ENCODE measurements at regions not wholly inside any gene's neighbourhood (a gene's known extent, or its start where the extent isn't known, plus 50 kb on each side); places are given as distances from the start of the nearest gene placed in this dataset.
"Not testable (repeated sequence)": the region's sequence is repeated elsewhere in the genome, so short reads cannot be mapped to it uniquely, and the experiment has no call there.

DNA sequence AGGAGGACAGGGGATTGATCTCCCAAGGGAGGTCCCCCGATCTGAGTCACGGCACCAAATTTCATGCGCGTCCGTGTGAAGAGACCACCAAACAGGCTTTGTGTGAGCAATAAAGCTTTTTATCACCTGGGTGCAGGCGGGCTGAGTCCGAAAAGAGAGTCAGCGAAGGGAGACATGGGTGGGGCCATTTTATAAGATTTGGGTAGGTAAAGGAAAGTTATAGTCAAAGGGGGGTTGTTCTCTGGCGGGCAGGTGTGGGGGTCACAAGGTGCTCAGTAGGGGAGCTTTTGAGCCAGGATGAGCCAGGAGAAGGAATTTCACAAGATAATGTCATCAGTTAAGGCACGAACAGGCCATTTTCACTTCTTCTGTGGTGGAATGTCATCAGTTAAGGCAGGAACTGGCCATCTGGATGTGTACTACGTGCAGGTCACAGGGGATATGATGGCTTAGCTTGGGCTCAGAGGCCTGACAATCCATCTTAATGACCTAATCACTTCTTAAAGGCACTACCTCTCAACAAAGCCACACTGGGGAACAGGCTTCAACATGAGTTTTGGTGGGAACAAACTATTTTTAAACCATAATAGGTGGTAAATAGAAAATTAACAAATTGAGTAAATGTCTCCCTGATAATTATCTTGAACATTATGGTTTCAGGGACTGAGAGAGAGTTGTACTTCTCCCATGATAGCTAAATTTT is 70.2 kb downstream of the RAP2B start:
- not testable (repeated sequence) for TF ChIP-seq CTCF (IDR thresholded peaks at IDR 0.05); POLR2A (IDR thresholded peaks at IDR 0.05; ENCODE audit: low read length)
- TF ChIP-seq, protein P1, sequence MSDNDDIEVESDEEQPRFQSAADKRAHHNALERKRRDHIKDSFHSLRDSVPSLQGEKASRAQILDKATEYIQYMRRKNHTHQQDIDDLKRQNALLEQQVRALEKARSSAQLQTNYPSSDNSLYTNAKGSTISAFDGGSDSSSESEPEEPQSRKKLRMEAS (IDR thresholded peaks at IDR 0.05) = not testable (repeated sequence)

Measured in A549 (cell line).